ENCODE measurements at regions not wholly inside any gene's neighbourhood (a gene's known extent, or its start where the extent isn't known, plus 50 kb on each side); places are given as distances from the start of the nearest gene placed in this dataset.

DNA sequence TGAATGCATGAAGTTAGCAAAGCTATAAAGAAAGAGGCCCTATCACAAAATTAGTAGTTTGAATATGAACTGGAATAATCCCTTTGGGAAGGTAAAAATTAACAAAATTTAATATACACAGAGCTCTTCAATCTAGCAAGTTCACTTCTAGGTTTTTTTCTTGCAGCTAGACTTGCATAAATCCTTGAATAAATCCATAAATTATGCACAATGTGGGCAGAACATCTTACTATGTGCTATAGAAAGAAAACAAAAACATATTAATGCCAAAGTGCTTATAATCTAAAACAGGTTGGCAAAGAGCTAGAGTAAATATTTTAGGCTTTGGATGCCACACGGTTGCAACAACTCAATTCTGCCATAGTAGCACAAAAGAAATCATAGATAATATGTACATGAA, 138.5 kb upstream of the FREM1 start:
- TF ChIP-seq, protein P1, sequence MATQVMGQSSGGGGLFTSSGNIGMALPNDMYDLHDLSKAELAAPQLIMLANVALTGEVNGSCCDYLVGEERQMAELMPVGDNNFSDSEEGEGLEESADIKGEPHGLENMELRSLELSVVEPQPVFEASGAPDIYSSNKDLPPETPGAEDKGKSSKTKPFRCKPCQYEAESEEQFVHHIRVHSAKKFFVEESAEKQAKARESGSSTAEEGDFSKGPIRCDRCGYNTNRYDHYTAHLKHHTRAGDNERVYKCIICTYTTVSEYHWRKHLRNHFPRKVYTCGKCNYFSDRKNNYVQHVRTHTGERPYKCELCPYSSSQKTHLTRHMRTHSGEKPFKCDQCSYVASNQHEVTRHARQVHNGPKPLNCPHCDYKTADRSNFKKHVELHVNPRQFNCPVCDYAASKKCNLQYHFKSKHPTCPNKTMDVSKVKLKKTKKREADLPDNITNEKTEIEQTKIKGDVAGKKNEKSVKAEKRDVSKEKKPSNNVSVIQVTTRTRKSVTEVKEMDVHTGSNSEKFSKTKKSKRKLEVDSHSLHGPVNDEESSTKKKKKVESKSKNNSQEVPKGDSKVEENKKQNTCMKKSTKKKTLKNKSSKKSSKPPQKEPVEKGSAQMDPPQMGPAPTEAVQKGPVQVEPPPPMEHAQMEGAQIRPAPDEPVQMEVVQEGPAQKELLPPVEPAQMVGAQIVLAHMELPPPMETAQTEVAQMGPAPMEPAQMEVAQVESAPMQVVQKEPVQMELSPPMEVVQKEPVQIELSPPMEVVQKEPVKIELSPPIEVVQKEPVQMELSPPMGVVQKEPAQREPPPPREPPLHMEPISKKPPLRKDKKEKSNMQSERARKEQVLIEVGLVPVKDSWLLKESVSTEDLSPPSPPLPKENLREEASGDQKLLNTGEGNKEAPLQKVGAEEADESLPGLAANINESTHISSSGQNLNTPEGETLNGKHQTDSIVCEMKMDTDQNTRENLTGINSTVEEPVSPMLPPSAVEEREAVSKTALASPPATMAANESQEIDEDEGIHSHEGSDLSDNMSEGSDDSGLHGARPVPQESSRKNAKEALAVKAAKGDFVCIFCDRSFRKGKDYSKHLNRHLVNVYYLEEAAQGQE (IDR thresholded peaks at IDR 0.05; ENCODE audit: low read depth) = no peak
- TF ChIP-seq EGR1 (IDR thresholded peaks at IDR 0.05) (no peak), YY1 (IDR thresholded peaks at IDR 0.05; ENCODE audit: low read depth) (no peak), CREB1 (IDR thresholded peaks at IDR 0.05; ENCODE audit: low read depth) (no peak), CEBPB (IDR thresholded peaks at IDR 0.05) (no peak), RAD21 (IDR thresholded peaks at IDR 0.05; ENCODE audit: low read depth) (no peak), NFIC (IDR thresholded peaks at IDR 0.05) (no peak), FOXM1 (IDR thresholded peaks at IDR 0.05; ENCODE audit: borderline replicate concordance, low read depth) (no peak), TAF1 (IDR thresholded peaks at IDR 0.05; ENCODE audit: low read depth) (no peak), TCF12 (IDR thresholded peaks at IDR 0.05; ENCODE audit: low read depth) (no peak), ZBTB7A (IDR thresholded peaks at IDR 0.05; ENCODE audit: low read depth) (no peak), EP300 (IDR thresholded peaks at IDR 0.05; ENCODE audit: borderline replicate concordance) (no peak)
- TF ChIP-seq, protein P2, sequence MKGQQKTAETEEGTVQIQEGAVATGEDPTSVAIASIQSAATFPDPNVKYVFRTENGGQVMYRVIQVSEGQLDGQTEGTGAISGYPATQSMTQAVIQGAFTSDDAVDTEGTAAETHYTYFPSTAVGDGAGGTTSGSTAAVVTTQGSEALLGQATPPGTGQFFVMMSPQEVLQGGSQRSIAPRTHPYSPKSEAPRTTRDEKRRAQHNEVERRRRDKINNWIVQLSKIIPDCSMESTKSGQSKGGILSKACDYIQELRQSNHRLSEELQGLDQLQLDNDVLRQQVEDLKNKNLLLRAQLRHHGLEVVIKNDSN (IDR thresholded peaks at IDR 0.05) = no peak
- TF ChIP-seq, protein P3, sequence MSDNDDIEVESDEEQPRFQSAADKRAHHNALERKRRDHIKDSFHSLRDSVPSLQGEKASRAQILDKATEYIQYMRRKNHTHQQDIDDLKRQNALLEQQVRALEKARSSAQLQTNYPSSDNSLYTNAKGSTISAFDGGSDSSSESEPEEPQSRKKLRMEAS (IDR thresholded peaks at IDR 0.05) = no peak

All from Ishikawa (cell line).